HepG2 (cell line): ENCODE measurements at regions not wholly inside any gene's neighbourhood (a gene's known extent, or its start where the extent isn't known, plus 50 kb on each side); places are given as distances from the start of the nearest gene placed in this dataset.

ENCODE experiments used
- ATAC-seq: fragments of 200-7000 bp; cut with Tn5 transposase; 3 replicates; pipeline ENCODE4 v1.9.1; 2020; ENCODE audit warnings: mild to moderate bottlenecking, moderate library complexity
- BruUV-seq: library from RNA; stranded (reverse); fragments of 400-500 nt; replicated peaks from 2 replicates; lab custom pipeline; 2021; lab: Mats Ljungman, UMichigan
- CTCF ChIA-PET: fragments of 300-600 bp; formaldehyde crosslinking; extraction: SDS; loops from one replicate; lab custom pipeline; 2021; ENCODE audit warnings: low total read pairs, inconsistent platforms, low intra/inter-chr PET ratio; lab: Yijun Ruan, JAX
- POLR2A ChIA-PET: fragments of 350-600 bp; sonication (Branson Sonifier 250); formaldehyde crosslinking; loops from one replicate; lab custom pipeline; 2020; ENCODE audit warnings: antibody characterized with exemption, inconsistent platforms; lab: Yijun Ruan, JAX
- DNase-seq: peaks from one replicate; pipeline ENCODE4 v3.0.0-alpha.2; 2015; ENCODE audit warnings: low spot score
- FAIRE-seq: peaks from 3 replicates; lab custom pipeline; 2011; peaks lifted over from hg19 to GRCh38; lab: Jason Lieb, UNC
- H2AFZ ChIP-seq: one replicate; pipeline ENCODE4 v1.6.1; 2011; ENCODE audit warnings: low read length, inconsistent platforms
- H3K27ac ChIP-seq: fragments of 300-600 bp; 3 replicates; pipeline ENCODE4 v1.8.0; 2011; ENCODE audit warnings: mixed run types, mild to moderate bottlenecking, mixed read lengths, low read length, inconsistent platforms; ENCODE audit not compliant: insufficient read depth; ENCODE audit errors: extremely low read length
- H3K27me3 ChIP-seq, 2 experiments: fragments of 200-600 bp in 1 of 2; 2 replicates in 1 of 2; 3 replicates in 1 of 2; pipeline versions ENCODE4 v1.6.0 to v1.8.0; 2011; ENCODE audit warnings: low read length in 2 of 2, mild to moderate bottlenecking in 2 of 2, moderate library complexity in 2 of 2, inconsistent platforms in 1 of 2; ENCODE audit not compliant: insufficient read depth in 2 of 2, control insufficient read depth in 1 of 2
- H3K36me3 ChIP-seq, 2 experiments: fragments of 200-600 bp in 1 of 2; replicated peaks in 1 of 2; 2 replicates in 1 of 2; 3 replicates in 1 of 2; pipeline versions ENCODE4 v1.5.1 to v1.8.0; 2011; ENCODE audit warnings: low read length in 2 of 2, inconsistent platforms in 1 of 2; ENCODE audit not compliant: insufficient read depth in 2 of 2, control insufficient read depth in 1 of 2
- H3K4me1 ChIP-seq: 2 replicates; pipeline ENCODE4 v1.5.1; 2012; ENCODE audit warnings: low read length, inconsistent platforms; ENCODE audit not compliant: insufficient read depth
- H3K4me2 ChIP-seq: 2 replicates; pipeline ENCODE4 v1.6.0; 2011; ENCODE audit warnings: low read depth, low read length, inconsistent platforms
- H3K4me3 ChIP-seq, 3 experiments: fragments of 200-600 bp in 1 of 3; sonication (generic), shearing (Covaris generic) in 1 of 3; replicated peaks in 1 of 3; 2 replicates each; pipeline ENCODE4 v1.5.1; 2011 to 2016; ENCODE audit warnings: low read length in 3 of 3, inconsistent platforms in 2 of 3, low read depth in 2 of 3, mild to moderate bottlenecking in 2 of 3, control low read depth in 1 of 3, mixed read lengths in 1 of 3; ENCODE audit not compliant: insufficient read depth in 1 of 3
- H3K79me2 ChIP-seq: one replicate; pipeline ENCODE4 v1.6.1; 2011; ENCODE audit warnings: low read length, inconsistent platforms; ENCODE audit not compliant: insufficient read depth
- H3K9ac ChIP-seq: 2 replicates; pipeline ENCODE4 v1.6.0; 2011; ENCODE audit warnings: mild to moderate bottlenecking, low read depth, low read length, inconsistent platforms; ENCODE audit not compliant: insufficient read depth
- H3K9me3 ChIP-seq: 2 replicates; pipeline ENCODE4 v1.5.1; 2012; ENCODE audit warnings: mild to moderate bottlenecking, low read length
- H4K20me1 ChIP-seq: 2 replicates; pipeline ENCODE4 v1.6.0; 2011; ENCODE audit warnings: inconsistent platforms, mild to moderate bottlenecking, low read length, moderate library complexity; ENCODE audit not compliant: insufficient read depth
- CCAR2 ChIP-seq: fragments of 200-400 bp; formaldehyde crosslinking; optimal IDR thresholded peaks from 2 replicates; pipeline ENCODE3; 2018; ENCODE audit warnings: low read depth, mild to moderate bottlenecking, low read length, moderate library complexity
- CSRNP1 ChIP-seq: sonication (generic); formaldehyde crosslinking; IDR thresholded peaks from 2 replicates; pipeline ENCODE4 v1.8.1; 2023; ENCODE audit warnings: mild to moderate bottlenecking, missing genetic modification reagents
- EEA1 ChIP-seq: sonication (generic); formaldehyde crosslinking; IDR thresholded peaks from 2 replicates; pipeline ENCODE4 v1.5.1; 2020; ENCODE audit warnings: mild to moderate bottlenecking, missing genetic modification reagents, borderline replicate concordance
- KLF15 ChIP-seq: sonication (generic); formaldehyde crosslinking; IDR thresholded peaks from 2 replicates; pipeline ENCODE4 v1.8.1; 2023; ENCODE audit warnings: borderline replicate concordance, mild to moderate bottlenecking, inconsistent platforms, missing genetic modification reagents, mixed read lengths
- MYPOP ChIP-seq: sonication (generic); formaldehyde crosslinking; IDR thresholded peaks from 2 replicates; pipeline ENCODE4 v1.8.1; 2023; ENCODE audit warnings: mild to moderate bottlenecking, moderate library complexity, missing genetic modification reagents
- NFIC ChIP-seq: IDR thresholded peaks from 2 replicates; pipeline ENCODE4 v1.6.1; 2012; ENCODE audit warnings: mild to moderate bottlenecking, low read length, inconsistent platforms
- PBX3 ChIP-seq: sonication (generic); formaldehyde crosslinking; IDR thresholded peaks from 2 replicates; pipeline ENCODE4 v1.8.1; 2023; ENCODE audit warnings: missing genetic modification reagents, inconsistent platforms, borderline replicate concordance
- RFX3 ChIP-seq: IDR thresholded peaks from 2 replicates; pipeline ENCODE4 v1.6.1; 2016; ENCODE audit warnings: missing biosample characterization, missing genetic modification reagents
- RFX5 ChIP-seq: IDR thresholded peaks from 2 replicates; pipeline ENCODE4 v1.6.1; 2011; ENCODE audit warnings: low read depth, low read length, improper control_type of control experiment
- TEF ChIP-seq: sonication (generic); formaldehyde crosslinking; IDR thresholded peaks from 2 replicates; pipeline ENCODE4 v1.5.0; 2020; ENCODE audit warnings: missing genetic modification reagents
- ZBTB14 ChIP-seq: sonication (generic); formaldehyde crosslinking; IDR thresholded peaks from 2 replicates; pipeline ENCODE4 v1.4.0; 2020; ENCODE audit warnings: missing genetic modification reagents
- ZNF143 ChIP-seq: sonication (generic); formaldehyde crosslinking; IDR thresholded peaks from 2 replicates; pipeline ENCODE4 v1.4.0; 2020; ENCODE audit warnings: missing genetic modification reagents
- ZNF282 ChIP-seq: fragments of 450-650 bp; IDR thresholded peaks from 2 replicates; pipeline ENCODE4 v1.6.1; 2018; ENCODE audit not compliant: partially characterized antibody
- ZNF326 ChIP-seq: sonication (generic); formaldehyde crosslinking; IDR thresholded peaks from 2 replicates; pipeline ENCODE4 v1.4.0; 2020; ENCODE audit warnings: missing genetic modification reagents, borderline replicate concordance
- ZNF362 ChIP-seq: sonication (generic); formaldehyde crosslinking; IDR thresholded peaks from 2 replicates; pipeline ENCODE4 v1.4.0; 2020; ENCODE audit warnings: missing genetic modification reagents, mild to moderate bottlenecking, borderline replicate concordance
- ZNF550 ChIP-seq: sonication (generic); formaldehyde crosslinking; IDR thresholded peaks from 2 replicates; pipeline ENCODE4 v1.4.0; 2020; ENCODE audit warnings: mild to moderate bottlenecking, missing genetic modification reagents, borderline replicate concordance
- ZNF605 ChIP-seq: sonication (generic); formaldehyde crosslinking; IDR thresholded peaks from 2 replicates; pipeline ENCODE4 v1.8.0; 2022; ENCODE audit warnings: mild to moderate bottlenecking, missing genetic modification reagents
- ZNF792 ChIP-seq: IDR thresholded peaks from 2 replicates; pipeline ENCODE4 v1.6.1; 2016
- WGBS: methylation state at CpG from one replicate; pipeline ENCODE4 v1.1.6; 2017; ENCODE audit warnings: low lambda C conversion rate; 5-methylcytosine and 5-hydroxymethylcytosine counted together
- in situ Hi-C: cut with HindIII; loops from 2 replicates; pipeline ENCODE4 v1.10.0; 2017; ENCODE audit warnings: low pct_unique_long_range_greater_than_20kb; ENCODE audit not compliant: extremely low pct_ligation_motif_present
- intact Hi-C: fragments of 100-400 bp; cut with micrococcal nuclease; formaldehyde crosslinking; loops from one replicate; pipeline ENCODE4 v1.10.0; 2022; ENCODE audit not compliant: unreplicated experiment

- in situ Hi-C loops = no loop called here
- Histone ChIP-seq H3K9me3 (no peaks in the 10 kb centered on the region), H3K4me1 (no peaks in the 10 kb centered on the region), H3K27ac (no peak overlapping the region), H3K9ac (no peak overlapping the region), H2AFZ (no peak overlapping the region), H3K4me2 (no peak overlapping the region), H4K20me1 (no peaks in the 10 kb centered on the region), H3K36me3 (no peaks in the 10 kb centered on the region), H3K79me2 (no peaks in the 10 kb centered on the region), H3K27me3 (no peaks in the 10 kb centered on the region), H3K4me3 (no peak overlapping the region)
- DNase-seq (no peak), ATAC-seq (no peak), FAIRE-seq (no peak)
- no peak for TF ChIP-seq EEA1 (CRISPR knock-in tag)
- TF ChIP-seq NFIC = no peak
- no peak for TF ChIP-seq MYPOP (CRISPR knock-in tag)
- TF ChIP-seq ZNF792 (CRISPR knock-in tag) = no peak
- TF ChIP-seq KLF15 (CRISPR knock-in tag) = no peak
- no peak for TF ChIP-seq TEF (CRISPR knock-in tag)
- no peak for TF ChIP-seq ZNF143 (CRISPR knock-in tag)
- no peak for TF ChIP-seq ZNF550 (CRISPR knock-in tag)
- no peak for TF ChIP-seq CSRNP1 (CRISPR knock-in tag)
- TF ChIP-seq ZBTB14 = no peak
- TF ChIP-seq CCAR2 = no peak
- TF ChIP-seq ZNF326 = no peak
- no peak for TF ChIP-seq ZNF282
- TF ChIP-seq RFX3 (CRISPR knock-in tag) = no peak
- no peak for TF ChIP-seq PBX3 (CRISPR knock-in tag)
- no peak for TF ChIP-seq RFX5
- no peak for TF ChIP-seq ZNF605 (CRISPR knock-in tag)
- TF ChIP-seq ZNF362 (CRISPR knock-in tag) = no peak
- intact Hi-C loops = no loop called here
- no TSS peak for BruUV-seq
- ChIA-PET POLR2A (no interaction called here), CTCF (no interaction called here)
- 91% methylated on average over 2 of the region's 2 CpGs for WGBS
Observed at GRCh38 chr9:1427875-1428274, 377.7 kb downstream of the DMRT2 start.
